Gastrocnemius medialis (tissue), 4 donors: ENCODE measurements at regions not wholly inside any gene's neighbourhood (a gene's known extent, or its start where the extent isn't known, plus 50 kb on each side); places are given as distances from the start of the nearest gene placed in this dataset.

Experiments
- POLR2A ChIP-seq, 2 donors: fragments of 450-650 bp; IDR thresholded peaks; one replicate each; pipeline ENCODE4 v1.6.1; 2017; ENCODE audit warnings: antibody characterized with exemption in 2 of 2, mild to moderate bottlenecking in 2 of 2, moderate library complexity in 2 of 2
- TF ChIP-seq, protein P1 (sequence below), 5 experiments: fragments of 450-650 bp in 3 of 5; fragments of 200-600 bp in 2 of 5; sonication (generic) in 2 of 5; IDR thresholded peaks in 4 of 5; conservative IDR thresholded peaks in 1 of 5; 1 replicate in 4 of 5; 2 replicates in 1 of 5; pipeline ENCODE4 v1.5.1; 2016 to 2019; ENCODE audit warnings: antibody characterized with exemption in 5 of 5, mild to moderate bottlenecking in 3 of 5, moderate library complexity in 3 of 5

DNA sequence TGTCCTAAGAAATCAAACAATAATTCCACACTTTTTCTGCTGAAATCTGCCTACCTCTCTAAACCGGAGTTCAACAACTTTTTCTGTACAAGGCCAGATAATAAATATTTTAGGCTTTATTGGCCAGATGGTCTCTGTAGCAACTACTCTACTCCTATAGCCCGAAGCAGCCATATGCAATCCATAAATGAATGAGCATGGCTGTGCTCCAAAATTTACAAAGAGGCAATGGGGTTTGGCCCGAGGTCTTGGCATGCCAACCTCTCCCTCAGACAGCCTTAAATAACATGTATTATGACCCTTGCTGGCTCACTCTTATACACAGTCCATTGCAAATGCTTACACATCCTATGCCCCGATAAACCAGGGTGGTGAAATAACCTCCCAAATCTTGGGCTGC, 98.6 kb upstream of the GPM6A start:
- TF ChIP-seq, protein P1, sequence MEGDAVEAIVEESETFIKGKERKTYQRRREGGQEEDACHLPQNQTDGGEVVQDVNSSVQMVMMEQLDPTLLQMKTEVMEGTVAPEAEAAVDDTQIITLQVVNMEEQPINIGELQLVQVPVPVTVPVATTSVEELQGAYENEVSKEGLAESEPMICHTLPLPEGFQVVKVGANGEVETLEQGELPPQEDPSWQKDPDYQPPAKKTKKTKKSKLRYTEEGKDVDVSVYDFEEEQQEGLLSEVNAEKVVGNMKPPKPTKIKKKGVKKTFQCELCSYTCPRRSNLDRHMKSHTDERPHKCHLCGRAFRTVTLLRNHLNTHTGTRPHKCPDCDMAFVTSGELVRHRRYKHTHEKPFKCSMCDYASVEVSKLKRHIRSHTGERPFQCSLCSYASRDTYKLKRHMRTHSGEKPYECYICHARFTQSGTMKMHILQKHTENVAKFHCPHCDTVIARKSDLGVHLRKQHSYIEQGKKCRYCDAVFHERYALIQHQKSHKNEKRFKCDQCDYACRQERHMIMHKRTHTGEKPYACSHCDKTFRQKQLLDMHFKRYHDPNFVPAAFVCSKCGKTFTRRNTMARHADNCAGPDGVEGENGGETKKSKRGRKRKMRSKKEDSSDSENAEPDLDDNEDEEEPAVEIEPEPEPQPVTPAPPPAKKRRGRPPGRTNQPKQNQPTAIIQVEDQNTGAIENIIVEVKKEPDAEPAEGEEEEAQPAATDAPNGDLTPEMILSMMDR (IDR thresholded peaks at IDR 0.05 in 4 of 5, conservative IDR thresholded peaks at IDR 0.05 in 1 of 5): no peak
- TF ChIP-seq POLR2A (IDR thresholded peaks at IDR 0.05): no peak
